VCaP (cell line): ENCODE measurements at regions not wholly inside any gene's neighbourhood (a gene's known extent, or its start where the extent isn't known, plus 50 kb on each side); places are given as distances from the start of the nearest gene placed in this dataset.

ENCODE experiments used
- H3K27ac ChIP-seq: fragments of 450-650 bp; 2 replicates; pipeline ENCODE4 v1.5.1; 2017
- TF ChIP-seq, protein P1 (sequence below): fragments of 450-650 bp; conservative IDR thresholded peaks from 2 replicates; pipeline ENCODE4 v1.5.1; 2017; ENCODE audit warnings: mild to moderate bottlenecking, moderate library complexity

DNA sequence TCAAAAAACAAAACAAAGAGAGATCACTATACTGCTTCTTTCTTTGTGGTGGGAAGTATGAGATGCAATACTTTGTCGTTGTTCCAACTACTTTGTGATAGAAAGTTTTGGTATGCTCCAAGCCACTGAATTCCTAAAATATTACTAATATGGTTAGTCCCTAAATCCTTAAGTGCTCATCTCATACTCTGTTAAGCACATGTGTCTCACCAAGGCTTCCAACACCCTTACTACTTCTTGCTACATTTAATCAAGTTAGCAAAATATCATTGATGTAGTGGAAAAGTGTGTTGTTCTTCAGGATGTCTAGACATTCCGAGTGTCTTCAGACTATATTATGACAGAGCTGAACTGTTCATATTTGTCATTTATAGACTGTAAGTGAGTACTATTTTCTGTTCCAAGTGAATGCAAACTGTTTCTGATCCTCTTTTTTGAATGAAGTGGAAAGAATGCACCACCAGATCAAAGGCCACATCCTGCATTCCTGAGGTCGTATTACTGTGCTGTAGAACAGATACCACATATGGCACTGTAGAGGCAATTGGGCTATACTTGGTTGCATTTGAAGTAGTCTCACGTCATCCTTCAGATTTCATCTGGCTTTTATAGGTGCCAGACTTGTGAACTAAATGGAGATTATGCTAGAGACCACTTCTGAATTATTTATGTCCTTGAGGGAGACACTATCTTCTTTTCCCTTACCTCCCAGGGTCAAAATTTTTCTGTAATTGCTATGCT, 298.4 kb upstream of the ZNF521 start:
- H3K27ac ChIP-seq, result no peak overlapping the region
- TF ChIP-seq, protein P1, sequence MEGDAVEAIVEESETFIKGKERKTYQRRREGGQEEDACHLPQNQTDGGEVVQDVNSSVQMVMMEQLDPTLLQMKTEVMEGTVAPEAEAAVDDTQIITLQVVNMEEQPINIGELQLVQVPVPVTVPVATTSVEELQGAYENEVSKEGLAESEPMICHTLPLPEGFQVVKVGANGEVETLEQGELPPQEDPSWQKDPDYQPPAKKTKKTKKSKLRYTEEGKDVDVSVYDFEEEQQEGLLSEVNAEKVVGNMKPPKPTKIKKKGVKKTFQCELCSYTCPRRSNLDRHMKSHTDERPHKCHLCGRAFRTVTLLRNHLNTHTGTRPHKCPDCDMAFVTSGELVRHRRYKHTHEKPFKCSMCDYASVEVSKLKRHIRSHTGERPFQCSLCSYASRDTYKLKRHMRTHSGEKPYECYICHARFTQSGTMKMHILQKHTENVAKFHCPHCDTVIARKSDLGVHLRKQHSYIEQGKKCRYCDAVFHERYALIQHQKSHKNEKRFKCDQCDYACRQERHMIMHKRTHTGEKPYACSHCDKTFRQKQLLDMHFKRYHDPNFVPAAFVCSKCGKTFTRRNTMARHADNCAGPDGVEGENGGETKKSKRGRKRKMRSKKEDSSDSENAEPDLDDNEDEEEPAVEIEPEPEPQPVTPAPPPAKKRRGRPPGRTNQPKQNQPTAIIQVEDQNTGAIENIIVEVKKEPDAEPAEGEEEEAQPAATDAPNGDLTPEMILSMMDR, result no peak

DNA sequence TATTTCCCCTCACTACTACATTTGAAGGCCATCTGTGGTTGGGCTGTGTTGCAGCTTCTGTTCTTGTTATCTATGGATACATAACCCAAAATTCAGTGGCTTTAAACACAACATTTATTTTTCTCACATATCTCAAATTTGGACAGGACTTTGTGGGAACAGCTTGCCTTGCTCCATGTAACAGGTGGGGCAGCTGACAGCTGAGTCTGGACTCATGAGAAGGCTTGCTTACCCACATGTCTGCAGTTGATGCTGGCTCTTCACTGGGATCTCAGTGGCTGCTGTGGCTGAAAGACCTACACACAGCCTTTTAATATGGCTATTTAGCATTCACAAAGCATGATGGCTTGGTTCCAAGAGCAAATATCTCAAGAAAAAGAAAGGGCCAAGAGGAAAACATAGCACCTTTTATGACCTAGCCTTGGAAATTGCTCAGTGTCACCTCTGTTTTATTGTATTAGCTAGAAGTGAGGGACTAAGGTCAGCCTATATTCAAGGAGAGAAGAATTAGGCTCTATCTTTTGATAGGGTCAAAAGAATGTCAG, 296.8 kb upstream of the ZNF521 start:
- TF ChIP-seq, protein P1, result no peak
- H3K27ac ChIP-seq, result no peak overlapping the region

DNA sequence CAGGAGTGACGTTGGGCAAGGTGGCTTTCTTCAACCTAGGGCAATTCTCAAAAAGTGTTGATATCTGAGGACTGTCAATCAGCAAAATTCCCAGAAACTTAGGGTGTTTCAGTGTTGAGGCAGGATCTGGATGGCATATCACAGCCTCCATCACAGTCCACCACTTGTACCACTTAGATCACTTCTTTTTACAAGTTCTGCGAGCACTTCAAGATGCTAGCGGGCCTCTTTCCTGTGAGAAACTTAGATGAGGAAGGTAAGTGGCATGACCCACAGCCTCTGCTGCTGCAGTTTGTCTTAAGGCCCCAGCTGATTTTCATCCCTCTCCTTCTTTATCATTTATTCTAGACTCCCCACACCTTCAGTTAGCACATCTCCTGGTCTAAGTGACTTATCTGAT, 295.4 kb upstream of the ZNF521 start:
- TF ChIP-seq, protein P1, result no peak
- H3K27ac ChIP-seq, result no peak overlapping the region

DNA sequence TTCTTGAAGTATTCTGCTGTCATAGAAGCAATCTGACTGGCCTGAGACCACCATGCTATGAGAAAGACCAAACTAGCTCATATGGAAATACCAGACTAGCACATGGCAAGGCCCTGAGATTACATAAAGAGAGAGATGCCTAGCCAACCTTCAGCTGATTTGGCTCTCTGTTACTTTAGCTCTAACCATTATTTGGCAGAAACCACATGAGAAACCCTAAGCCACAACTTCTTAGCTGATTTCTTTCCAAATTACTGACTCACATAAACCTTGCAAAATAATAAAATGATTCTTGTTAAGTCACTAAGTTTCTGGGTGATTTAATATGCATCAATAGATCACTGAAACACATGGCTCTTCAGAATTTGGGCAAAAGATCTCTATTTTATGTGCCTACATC, 295.0 kb upstream of the ZNF521 start:
- no peak overlapping the region for H3K27ac ChIP-seq
- TF ChIP-seq, protein P1, result no peak

DNA sequence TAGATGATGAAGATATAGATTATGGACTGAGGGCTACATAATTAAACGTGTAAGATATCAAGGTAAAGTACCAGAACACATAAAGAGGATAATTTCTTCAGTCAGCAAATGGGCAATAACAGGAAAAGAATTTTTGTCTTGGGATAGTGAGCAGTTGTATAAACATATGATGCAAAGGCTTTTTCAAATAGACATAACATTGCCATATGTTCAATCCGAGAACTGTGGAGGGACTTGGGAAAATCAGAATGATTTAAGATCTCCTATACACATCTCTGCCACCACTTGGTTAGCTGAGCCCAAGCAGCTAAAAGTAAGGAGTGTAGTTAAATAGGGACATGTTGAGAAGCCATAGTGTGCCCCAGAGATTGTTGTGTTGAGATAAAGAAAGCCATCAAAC, 287.6 kb upstream of the ZNF521 start:
- no peak overlapping the region for H3K27ac ChIP-seq
- TF ChIP-seq, protein P1, result no peak

DNA sequence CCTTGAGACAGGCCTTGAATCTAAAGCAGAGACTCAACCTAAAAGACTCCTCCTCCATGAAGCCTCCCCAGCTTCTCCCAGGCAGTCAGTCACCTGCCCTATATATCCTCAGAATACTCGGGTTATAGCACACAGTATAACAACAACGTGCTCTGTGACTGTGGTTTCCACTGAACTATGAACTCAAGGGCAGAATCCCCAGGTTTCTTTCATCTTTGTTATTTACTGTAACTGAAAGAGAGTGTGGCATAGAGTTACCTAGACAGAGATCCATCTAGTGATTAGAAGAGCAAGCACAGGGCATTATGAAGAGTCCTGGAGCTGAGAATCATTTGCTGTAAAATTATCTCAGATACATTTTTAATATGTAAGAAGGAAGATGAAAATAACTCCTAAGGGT, 281.6 kb upstream of the ZNF521 start:
- H3K27ac ChIP-seq, result no peak overlapping the region
- TF ChIP-seq, protein P1, result no peak

DNA sequence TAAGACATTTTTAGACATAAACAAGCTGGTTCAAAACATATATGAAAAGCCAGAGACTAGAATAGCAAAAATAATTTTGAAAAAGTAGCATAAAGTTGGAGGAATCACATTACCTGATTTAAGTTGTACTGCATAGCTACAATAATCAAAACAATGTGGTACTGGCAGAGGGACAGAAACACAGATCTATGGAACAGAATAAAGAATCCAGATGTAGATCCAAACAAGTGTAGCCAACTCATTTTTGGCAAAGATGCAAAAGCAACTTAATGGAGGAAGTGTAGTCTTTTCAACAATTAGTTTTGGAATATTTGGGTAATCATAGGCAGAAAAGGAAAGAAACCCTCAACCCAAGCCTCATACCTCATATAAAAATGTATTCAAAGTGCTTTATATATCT, 278.7 kb upstream of the ZNF521 start:
- H3K27ac ChIP-seq, result no peak overlapping the region
- TF ChIP-seq, protein P1, result no peak
